Activated CD8-positive, alpha-beta memory T cell treated with anti-CD3 and anti-CD28 coated beads, Interleukin-2, amount 50 U/mL, for 4 hours (primary cell): ENCODE measurements at regions not wholly inside any gene's neighbourhood (a gene's known extent, or its start where the extent isn't known, plus 50 kb on each side); places are given as distances from the start of the nearest gene placed in this dataset.
"Not testable (repeated sequence)": the region's sequence is repeated elsewhere in the genome, so short reads cannot be mapped to it uniquely, and the experiment has no call there.

Experiments used
- DNase-seq: peaks from one replicate; pipeline ENCODE4 v3.0.0-alpha.2; 2020

- no peak for DNase-seq
Measured at GRCh38 chr9:15113288-15113687, 193.7 kb downstream of the TTC39B start.

DNA sequence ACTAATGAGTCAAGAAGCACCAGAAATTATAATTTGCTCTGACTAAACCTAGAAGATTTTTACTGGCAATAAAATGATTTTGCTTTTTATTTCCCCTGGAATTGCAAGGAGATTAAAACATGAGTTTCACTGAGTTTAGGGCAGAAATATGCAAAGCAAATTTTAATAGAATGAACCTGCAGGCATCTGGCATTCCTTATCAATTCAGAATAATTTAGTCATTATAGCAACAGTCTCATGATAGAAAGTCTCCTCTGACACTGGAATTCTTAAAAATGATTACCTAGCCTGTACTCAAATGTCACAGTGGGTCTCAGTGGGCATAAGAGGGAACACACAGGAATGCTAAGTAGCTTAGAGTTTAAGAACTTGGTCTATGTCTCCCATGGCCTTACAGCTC lies 195.9 kb downstream of the TTC39B start:
- no peak for DNase-seq

- peak; percentile 22 for DNase-seq
Measured at GRCh38 chr9:15104826-15105420, 194.7 kb upstream of the FREM1 start.

GRCh38 chr9:15103290-15103689 lies 193.1 kb upstream of the FREM1 start:
- no peak for DNase-seq

GRCh38 chr9:15101095-15101494 lies 190.9 kb upstream of the FREM1 start:
- no peak for DNase-seq

DNA sequence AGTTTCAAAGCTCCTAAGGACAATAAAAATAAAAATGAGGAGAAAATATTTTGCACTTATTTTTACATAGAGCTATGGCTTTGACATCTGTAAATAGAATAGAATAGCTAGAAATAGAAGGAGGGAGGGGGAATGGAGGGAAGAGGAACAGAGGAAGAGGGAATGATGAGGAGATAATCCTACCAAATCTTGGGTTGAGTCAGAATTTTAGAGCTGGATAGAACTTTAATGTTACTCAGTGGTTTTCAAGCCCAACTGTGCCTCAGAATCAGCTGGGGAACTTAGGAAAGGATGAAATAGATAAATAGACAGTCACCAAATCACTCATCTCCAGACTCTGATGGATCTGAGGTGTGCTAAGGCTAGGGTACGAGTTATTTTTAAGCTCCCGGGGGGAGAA lies 190.3 kb upstream of the FREM1 start:
- no peak for DNase-seq

DNA sequence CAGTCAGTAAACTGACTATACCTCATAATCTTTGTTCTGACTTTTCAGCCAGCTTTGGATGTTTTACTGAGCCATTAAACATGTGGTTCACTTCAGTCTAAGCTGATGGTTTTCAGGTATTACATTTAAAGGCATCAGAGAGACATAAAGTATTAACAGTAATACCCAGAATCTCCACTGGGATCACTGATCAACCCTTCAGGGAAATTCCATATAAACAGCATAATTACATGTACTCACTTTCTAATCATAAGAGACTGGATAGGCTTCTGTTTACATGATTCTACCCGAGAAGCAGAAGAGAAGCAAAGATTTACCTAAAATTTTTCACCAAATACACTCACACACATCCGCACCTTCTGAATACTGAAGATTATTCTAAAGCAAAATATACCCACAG lies 186.7 kb upstream of the FREM1 start:
- no peak for DNase-seq

GRCh38 chr9:15086778-15087324 lies 176.6 kb upstream of the FREM1 start:
- DNase-seq: no peak

DNA sequence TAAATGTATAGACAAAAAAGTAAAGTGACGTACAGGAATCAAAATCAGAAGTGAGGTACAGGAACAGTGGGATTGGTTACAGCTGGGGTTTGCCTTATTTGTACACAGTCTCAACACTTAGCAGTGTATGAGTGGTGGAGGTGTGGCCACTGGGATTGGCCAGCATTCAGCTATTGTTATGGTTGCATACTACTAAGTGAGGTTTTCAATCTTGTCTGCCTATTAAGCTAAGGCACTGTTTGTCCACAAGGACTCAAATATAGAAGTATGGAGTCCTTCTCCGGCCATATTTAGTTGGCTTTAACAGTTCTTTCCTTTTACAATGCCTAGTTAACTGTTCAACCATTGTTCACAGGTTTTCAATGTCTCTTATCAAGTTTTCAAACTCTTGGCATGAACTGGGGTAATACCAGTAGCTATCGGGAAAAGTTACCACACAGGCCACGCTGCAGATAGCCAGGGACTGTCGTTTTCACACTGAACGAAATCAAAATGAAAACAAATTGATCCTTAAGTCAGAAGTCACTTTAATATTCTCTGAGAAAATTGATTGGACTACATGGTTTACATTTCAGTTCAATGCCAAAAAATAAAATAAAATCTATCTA lies 176.0 kb upstream of the FREM1 start:
- DNase-seq: no peak

GRCh38 chr9:15081021-15081753 lies 171.0 kb upstream of the FREM1 start:
- DNase-seq: no peak

DNA sequence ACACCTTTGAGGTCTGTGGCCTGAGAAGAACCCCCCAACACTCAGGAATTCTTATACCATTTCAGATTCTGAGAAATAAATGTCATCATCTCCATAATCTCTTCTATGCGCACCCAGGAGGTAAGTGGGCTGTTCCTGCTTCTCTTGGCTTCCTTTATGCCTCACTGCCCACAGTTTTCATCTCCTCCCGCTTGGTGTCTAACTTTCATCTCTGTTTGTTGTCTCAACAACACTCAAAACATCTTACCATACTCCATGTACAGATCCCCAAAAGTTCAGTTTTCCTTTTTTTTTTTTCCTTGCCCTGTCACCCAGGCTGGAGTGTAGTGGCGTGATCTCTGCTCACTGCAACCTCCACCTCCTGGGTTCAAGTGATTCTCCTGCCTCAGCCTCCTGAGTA lies 170.2 kb upstream of the FREM1 start:
- no peak for DNase-seq

- DNase-seq: no peak
Measured at GRCh38 chr9:15079989-15080388, 169.8 kb upstream of the FREM1 start.

DNA sequence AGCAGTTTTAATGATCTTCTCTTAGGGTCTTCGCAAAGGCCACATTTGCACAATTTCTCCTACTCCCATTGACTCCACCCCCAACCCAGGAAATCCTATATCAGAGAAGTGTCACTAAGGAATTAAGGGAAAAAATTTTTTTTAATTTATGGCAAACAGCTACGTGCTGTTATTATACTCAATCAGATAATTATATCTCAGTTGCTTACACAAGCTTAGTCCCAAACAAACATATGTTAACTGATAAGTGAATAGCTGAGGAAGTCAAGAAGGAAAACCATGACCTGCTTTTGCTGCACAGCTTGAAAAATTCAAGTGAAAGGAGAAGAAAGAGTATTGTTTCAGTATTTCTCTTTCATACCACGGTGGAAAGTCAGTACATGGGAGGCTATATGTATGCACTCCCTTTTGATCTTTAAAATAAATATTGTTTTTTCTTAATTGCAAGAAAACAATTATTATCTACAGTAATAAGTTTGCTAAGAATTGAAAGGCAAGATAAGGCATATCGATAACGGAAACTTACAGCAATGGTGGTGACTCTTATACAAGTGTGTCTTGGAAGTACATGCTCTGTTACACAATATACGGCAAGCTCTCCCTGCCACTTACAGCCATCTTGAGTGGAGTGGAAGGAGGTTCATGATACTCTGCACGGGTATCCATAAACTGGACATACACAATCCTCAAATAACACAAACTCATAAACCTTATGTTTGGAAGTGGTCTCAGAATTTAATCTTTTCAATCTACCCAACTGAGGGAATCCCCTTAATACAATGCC lies 167.9 kb upstream of the FREM1 start:
- DNase-seq: no peak

- DNase-seq: no peak
Measured at GRCh38 chr9:15073620-15074019, 163.4 kb upstream of the FREM1 start.

- no peak for DNase-seq
Measured at GRCh38 chr9:15070716-15071115, 160.5 kb upstream of the FREM1 start.

GRCh38 chr9:15069106-15069505 lies 158.9 kb upstream of the FREM1 start:
- DNase-seq: no peak

DNA sequence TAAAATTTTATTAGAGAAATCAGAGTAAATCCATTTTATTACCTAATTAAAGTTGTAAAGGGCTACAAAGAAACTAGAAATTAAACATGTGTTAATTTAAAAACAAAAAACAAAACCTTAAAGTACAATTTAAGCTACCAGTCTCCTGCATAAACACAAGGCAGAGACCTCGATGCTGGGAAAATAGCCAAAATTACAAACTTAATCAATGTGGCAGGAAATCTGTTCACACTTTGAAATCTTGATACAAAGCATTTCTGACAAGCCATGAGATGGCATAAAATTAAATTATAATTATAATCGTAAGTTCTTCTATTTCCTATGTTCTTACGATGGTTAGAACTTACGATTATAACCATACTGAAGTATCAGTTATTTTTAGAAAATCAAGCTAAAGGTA lies 158.0 kb upstream of the FREM1 start:
- no peak for DNase-seq

DNA sequence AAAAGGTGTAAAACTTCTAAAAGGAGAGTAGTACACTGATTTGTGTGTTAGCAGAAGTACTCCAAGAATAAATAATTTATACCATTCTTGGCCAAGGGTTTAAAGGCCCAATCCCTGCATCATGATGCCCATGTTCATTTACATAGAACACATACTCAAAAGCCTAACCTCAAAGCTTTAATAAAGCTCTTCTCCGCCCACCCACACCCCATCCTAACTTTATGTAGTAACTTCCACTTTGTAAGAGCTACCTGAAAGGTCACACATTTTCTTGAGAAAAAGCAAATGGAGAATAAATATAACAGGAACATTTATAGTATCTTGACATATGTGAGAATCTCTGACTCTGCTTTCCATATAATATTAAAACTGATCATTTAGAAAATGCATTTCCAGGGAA lies 148.8 kb upstream of the FREM1 start:
- no peak for DNase-seq

DNA sequence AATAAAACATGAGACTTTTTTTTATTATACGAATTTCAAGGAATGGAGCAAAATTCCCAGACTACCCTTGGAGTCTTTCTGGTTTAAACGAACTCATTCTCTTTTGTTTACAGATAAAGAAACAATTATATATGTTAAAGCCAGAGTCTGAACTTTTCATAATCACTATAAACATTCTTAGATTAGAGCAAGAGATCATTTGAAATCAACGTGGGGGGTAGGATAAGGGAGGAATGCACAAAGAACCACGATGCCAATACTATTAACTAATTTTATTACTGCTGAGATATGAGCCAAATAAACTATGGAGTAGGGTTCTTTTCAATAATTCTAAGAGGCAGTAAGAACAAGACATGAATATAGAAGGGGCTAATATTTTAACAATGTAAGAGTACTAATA lies 148.0 kb upstream of the FREM1 start:
- DNase-seq: no peak

GRCh38 chr9:15055284-15055683 lies 145.1 kb upstream of the FREM1 start:
- DNase-seq: not testable (repeated sequence)

DNA sequence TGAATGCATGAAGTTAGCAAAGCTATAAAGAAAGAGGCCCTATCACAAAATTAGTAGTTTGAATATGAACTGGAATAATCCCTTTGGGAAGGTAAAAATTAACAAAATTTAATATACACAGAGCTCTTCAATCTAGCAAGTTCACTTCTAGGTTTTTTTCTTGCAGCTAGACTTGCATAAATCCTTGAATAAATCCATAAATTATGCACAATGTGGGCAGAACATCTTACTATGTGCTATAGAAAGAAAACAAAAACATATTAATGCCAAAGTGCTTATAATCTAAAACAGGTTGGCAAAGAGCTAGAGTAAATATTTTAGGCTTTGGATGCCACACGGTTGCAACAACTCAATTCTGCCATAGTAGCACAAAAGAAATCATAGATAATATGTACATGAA lies 138.5 kb upstream of the FREM1 start:
- no peak for DNase-seq

DNA sequence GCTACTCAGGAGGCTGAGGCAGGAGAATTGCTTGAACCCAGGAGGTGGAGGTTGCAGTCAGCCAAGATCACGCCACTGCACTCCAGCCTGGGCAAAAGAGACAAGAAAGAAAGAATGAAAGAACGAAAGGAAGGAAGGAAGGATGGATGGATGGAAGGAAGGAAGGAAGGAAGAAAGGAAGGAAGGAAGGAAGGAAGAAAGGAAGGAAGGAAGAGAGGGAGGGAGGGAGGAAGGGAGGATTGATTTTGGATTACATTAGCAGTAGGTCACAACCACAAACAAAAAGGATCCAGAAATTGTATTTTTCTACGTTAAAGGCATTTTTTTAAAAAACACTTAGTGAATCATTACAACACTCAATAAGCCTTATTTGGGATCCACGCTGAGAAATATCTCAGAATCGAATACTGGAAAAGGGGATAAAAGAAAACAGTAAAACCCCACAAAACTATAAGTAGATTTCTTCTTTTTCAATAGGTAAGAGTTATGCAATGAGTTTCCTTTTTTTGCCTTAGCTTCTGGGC lies 136.9 kb upstream of the FREM1 start:
- no peak for DNase-seq

GRCh38 chr9:15033316-15033715 lies 123.1 kb upstream of the FREM1 start:
- DNase-seq: no peak
